Colonic mucosa (tissue), 4 donors: ENCODE measurements at regions not wholly inside any gene's neighbourhood (a gene's known extent, or its start where the extent isn't known, plus 50 kb on each side); places are given as distances from the start of the nearest gene placed in this dataset.

Experiments used
- DNase-seq: peaks from one replicate; pipeline ENCODE4 v3.0.0-alpha.2; 2020
- H3K27ac ChIP-seq: fragments of 200-600 bp; one replicate; pipeline ENCODE4 v1.8.0; 2021
- H3K27me3 ChIP-seq: fragments of 200-600 bp; one replicate; pipeline ENCODE4 v1.8.0; 2021
- H3K36me3 ChIP-seq: fragments of 200-600 bp; one replicate; pipeline ENCODE4 v1.8.0; 2021
- H3K4me1 ChIP-seq: fragments of 200-600 bp; one replicate; pipeline ENCODE4 v1.8.0; 2021; ENCODE audit warnings: mild to moderate bottlenecking
- H3K4me3 ChIP-seq: fragments of 200-600 bp; one replicate; pipeline ENCODE4 v1.8.0; 2021
- H3K9ac ChIP-seq, 2 donors: one replicate each; pipeline ENCODE4 v1.7.0; 2013; ENCODE audit warnings: control low read depth in 2 of 2, low read depth in 2 of 2, low read length in 2 of 2
- H3K9me3 ChIP-seq: fragments of 200-600 bp; one replicate; pipeline ENCODE4 v1.8.0; 2021
- intact Hi-C: fragments of 100-400 bp; cut with DNase I; formaldehyde crosslinking; loops from one replicate; pipeline ENCODE4 v1.14.1; 2022
- TF ChIP-seq, protein P1 (sequence below): fragments of 200-600 bp; IDR thresholded peaks from one replicate; pipeline ENCODE4 v1.8.0; 2022; ENCODE audit warnings: antibody characterized with exemption, mild to moderate bottlenecking
- donor health status: healthy.
- donor health status: DM: no; HTN: no; CAD: no.
- donor health status: DM: no; HTN: no; CAD: no.

DNA sequence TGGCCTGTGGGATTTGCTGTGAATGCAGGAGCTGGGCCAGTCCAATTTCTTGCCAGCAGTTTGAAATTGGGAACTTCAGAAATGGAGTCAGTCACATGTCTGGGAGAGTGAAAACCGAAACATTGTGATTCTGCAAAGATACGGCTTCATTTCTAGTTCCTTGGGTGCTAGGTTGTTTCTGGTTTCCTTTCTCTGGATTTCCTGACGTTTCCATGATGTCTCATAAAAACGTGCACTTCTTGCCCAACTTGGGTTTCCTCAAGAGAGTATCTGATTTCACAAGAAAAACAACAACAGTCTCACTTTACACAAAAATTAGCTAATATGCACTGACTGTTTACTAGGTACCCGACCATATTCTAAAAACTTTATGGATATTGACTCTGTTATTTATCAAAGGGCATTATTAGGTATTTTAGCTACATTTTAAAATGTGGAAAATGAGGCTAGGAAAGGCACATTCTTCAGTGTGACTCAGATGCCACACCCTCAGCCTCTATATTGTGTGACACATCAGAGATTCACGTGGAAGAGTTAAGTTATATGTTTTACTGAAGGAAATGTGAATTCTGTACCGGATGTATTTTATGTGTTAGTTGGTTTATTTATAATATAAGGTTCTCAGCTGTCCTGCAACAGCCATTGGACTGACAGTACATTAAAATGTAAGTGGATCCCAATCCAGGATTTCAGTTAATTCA, 225.0 kb upstream of the PUDP start:
- intact Hi-C loops: no loop called here
- Histone ChIP-seq H3K9ac (no peak overlapping the region), H3K9me3 (no peaks in the 10 kb centered on the region), H3K27ac (no peak overlapping the region), H3K27me3 (no peaks in the 10 kb centered on the region), H3K36me3 (no peaks in the 10 kb centered on the region), H3K4me3 (no peak overlapping the region), H3K4me1 (no peaks in the 10 kb centered on the region)
- no peak for DNase-seq
- TF ChIP-seq, protein P1, sequence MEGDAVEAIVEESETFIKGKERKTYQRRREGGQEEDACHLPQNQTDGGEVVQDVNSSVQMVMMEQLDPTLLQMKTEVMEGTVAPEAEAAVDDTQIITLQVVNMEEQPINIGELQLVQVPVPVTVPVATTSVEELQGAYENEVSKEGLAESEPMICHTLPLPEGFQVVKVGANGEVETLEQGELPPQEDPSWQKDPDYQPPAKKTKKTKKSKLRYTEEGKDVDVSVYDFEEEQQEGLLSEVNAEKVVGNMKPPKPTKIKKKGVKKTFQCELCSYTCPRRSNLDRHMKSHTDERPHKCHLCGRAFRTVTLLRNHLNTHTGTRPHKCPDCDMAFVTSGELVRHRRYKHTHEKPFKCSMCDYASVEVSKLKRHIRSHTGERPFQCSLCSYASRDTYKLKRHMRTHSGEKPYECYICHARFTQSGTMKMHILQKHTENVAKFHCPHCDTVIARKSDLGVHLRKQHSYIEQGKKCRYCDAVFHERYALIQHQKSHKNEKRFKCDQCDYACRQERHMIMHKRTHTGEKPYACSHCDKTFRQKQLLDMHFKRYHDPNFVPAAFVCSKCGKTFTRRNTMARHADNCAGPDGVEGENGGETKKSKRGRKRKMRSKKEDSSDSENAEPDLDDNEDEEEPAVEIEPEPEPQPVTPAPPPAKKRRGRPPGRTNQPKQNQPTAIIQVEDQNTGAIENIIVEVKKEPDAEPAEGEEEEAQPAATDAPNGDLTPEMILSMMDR: no peak

- Histone ChIP-seq H3K27me3 (no peaks in the 10 kb centered on the region), H3K36me3 (no peaks in the 10 kb centered on the region), H3K27ac (no peak overlapping the region), H3K4me1 (no peaks in the 10 kb centered on the region), H3K9me3 (no peaks in the 10 kb centered on the region), H3K9ac (no peak overlapping the region), H3K4me3 (no peak overlapping the region)
- TF ChIP-seq, protein P1: no peak
- intact Hi-C loops: no loop called here
- DNase-seq: no peak
Measured at GRCh38 chrX:7362111-7362510, 214.2 kb upstream of the PUDP start.

DNA sequence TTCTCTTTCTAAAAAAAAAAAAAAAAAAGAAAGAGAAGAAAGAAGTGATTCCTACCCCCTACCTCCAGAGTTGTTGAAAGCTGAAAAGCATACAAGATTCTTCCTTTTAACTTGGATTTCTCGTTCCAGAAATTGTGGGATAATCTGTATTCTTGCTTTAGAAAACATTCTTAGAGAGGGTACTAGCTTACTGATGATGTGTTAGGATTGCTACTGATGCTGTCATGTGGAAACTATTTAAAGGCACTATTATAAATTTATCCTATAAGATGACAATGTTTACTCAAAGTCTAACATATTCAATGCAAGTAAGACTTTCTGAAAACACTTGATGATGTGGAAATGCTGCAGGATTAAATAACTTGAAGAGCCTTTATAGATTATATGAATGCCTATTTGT, 204.0 kb upstream of the PUDP start:
- TF ChIP-seq, protein P1: no peak
- H3K27me3 ChIP-seq: no peaks in the 10 kb centered on the region
- no peak overlapping the region for H3K27ac ChIP-seq
- no peaks in the 10 kb centered on the region for H3K4me1 ChIP-seq
- intact Hi-C loops: no loop called here
- no peak overlapping the region for H3K9ac ChIP-seq
- no peaks in the 10 kb centered on the region for H3K9me3 ChIP-seq
- H3K36me3 ChIP-seq: no peaks in the 10 kb centered on the region
- DNase-seq: no peak
- no peak overlapping the region for H3K4me3 ChIP-seq

DNA sequence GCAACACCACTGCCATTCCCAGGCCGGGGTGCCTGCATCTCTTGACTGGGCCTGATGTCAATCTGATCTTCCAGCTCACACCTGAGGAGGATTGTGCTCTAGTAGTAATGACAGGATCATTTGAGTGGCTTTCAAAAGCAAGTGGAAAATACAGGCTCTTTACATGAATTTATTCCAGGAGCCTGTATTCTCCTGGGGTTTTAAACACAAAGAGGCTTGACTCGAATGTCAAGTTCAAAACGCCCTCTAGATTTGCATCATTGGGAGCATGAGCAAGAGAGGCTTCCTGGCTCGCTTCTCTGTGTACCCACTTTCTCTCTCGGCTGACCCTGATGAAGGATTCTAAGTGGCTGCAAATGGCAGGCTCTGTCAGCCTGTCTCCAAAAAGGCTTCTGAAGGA, 199.5 kb upstream of the PUDP start:
- TF ChIP-seq, protein P1: no peak
- no peaks in the 10 kb centered on the region for H3K36me3 ChIP-seq
- DNase-seq: no peak
- intact Hi-C loops: no loop called here
- no peak overlapping the region for H3K27ac ChIP-seq
- H3K9ac ChIP-seq: no peak overlapping the region
- no peak overlapping the region for H3K4me3 ChIP-seq
- H3K4me1 ChIP-seq: no peaks in the 10 kb centered on the region
- no peaks in the 10 kb centered on the region for H3K27me3 ChIP-seq
- no peaks in the 10 kb centered on the region for H3K9me3 ChIP-seq

GRCh38 chrX:7346021-7346420, 198.1 kb upstream of the PUDP start:
- H3K4me1 ChIP-seq: no peaks in the 10 kb centered on the region
- no peaks in the 10 kb centered on the region for H3K27me3 ChIP-seq
- TF ChIP-seq, protein P1: no peak
- no peak overlapping the region for H3K4me3 ChIP-seq
- H3K9ac ChIP-seq: no peak overlapping the region
- H3K9me3 ChIP-seq: no peaks in the 10 kb centered on the region
- H3K27ac ChIP-seq: no peak overlapping the region
- DNase-seq: no peak
- H3K36me3 ChIP-seq: no peaks in the 10 kb centered on the region
- intact Hi-C loops: no loop called here
